ENCODE measurements at regions not wholly inside any gene's neighbourhood (a gene's known extent, or its start where the extent isn't known, plus 50 kb on each side); places are given as distances from the start of the nearest gene placed in this dataset.

DNA sequence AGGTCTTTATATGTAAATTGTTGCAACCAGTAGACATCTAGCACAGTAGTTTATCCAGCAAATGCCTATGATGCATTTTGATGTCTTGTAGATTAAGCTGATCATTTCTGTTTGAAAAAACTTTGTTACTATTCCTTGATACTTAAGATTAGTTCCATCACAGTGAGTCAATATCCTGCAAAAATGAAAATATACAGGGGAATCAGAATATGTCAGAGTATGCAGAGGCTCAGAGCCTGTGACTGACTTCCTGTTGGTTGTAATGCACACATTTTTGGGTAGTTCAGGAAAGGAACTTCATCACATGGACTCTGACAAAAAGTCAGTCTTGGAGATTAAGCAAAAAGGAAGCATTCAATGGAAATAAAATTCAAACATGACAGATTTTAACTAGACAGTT lies 815.5 kb downstream of the FAT4 start:
- ATAC-seq, result no peak
- Histone ChIP-seq H4K20me1 (ENCODE audit: insufficient read depth, low read length) (no peaks in the 10 kb centered on the region), H3K9me3 (ENCODE audit: low read length) (no peaks in the 10 kb centered on the region), H3K36me3 (replicated peaks in 1 of 2; ENCODE audit: control insufficient read depth in 1 of 2, insufficient read depth in 2 of 2, low read length in 2 of 2) (no peaks in the 10 kb centered on the region), H3K4me1 (ENCODE audit: insufficient read depth, low read length) (no peaks in the 10 kb centered on the region), H3K79me2 (ENCODE audit: insufficient read depth, low read length) (no peaks in the 10 kb centered on the region), H3K4me2 (ENCODE audit: low read depth, low read length) (no peak overlapping the region), H3K9ac (ENCODE audit: insufficient read depth, low read depth, low read length) (no peak overlapping the region), H2AFZ (ENCODE audit: low read length) (no peak overlapping the region), H3K27ac (ENCODE audit: extremely low read length, insufficient read depth, low read length) (no peak overlapping the region), H3K27me3 (ENCODE audit: control insufficient read depth in 1 of 2, insufficient read depth in 2 of 2, low read length in 2 of 2) (no peaks in the 10 kb centered on the region), H3K4me3 (replicated peaks in 1 of 3; ENCODE audit: insufficient read depth in 1 of 3, low read depth in 2 of 3, low read length in 3 of 3) (no peak overlapping the region)
- FAIRE-seq, result no peak
- POLR2A ChIA-PET, result no interaction called here
- no peak for DNase-seq (ENCODE audit: low spot score)
- intact Hi-C loops (cut with micrococcal nuclease; ENCODE audit: unreplicated experiment) (no loop called here), in situ Hi-C loops (cut with HindIII; ENCODE audit: extremely low pct_ligation_motif_present, low pct_unique_long_range_greater_than_20kb) (no loop called here)
- CTCF ChIA-PET (ENCODE audit: low intra/inter-chr PET ratio, low total read pairs), result no interaction called here
- BruUV-seq (replicated peaks), result no TSS peak
- TF ChIP-seq, protein P1, sequence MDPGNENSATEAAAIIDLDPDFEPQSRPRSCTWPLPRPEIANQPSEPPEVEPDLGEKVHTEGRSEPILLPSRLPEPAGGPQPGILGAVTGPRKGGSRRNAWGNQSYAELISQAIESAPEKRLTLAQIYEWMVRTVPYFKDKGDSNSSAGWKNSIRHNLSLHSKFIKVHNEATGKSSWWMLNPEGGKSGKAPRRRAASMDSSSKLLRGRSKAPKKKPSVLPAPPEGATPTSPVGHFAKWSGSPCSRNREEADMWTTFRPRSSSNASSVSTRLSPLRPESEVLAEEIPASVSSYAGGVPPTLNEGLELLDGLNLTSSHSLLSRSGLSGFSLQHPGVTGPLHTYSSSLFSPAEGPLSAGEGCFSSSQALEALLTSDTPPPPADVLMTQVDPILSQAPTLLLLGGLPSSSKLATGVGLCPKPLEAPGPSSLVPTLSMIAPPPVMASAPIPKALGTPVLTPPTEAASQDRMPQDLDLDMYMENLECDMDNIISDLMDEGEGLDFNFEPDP (CRISPR knock-in tag; conservative IDR thresholded peaks at IDR 0.05), result no peak

DNA sequence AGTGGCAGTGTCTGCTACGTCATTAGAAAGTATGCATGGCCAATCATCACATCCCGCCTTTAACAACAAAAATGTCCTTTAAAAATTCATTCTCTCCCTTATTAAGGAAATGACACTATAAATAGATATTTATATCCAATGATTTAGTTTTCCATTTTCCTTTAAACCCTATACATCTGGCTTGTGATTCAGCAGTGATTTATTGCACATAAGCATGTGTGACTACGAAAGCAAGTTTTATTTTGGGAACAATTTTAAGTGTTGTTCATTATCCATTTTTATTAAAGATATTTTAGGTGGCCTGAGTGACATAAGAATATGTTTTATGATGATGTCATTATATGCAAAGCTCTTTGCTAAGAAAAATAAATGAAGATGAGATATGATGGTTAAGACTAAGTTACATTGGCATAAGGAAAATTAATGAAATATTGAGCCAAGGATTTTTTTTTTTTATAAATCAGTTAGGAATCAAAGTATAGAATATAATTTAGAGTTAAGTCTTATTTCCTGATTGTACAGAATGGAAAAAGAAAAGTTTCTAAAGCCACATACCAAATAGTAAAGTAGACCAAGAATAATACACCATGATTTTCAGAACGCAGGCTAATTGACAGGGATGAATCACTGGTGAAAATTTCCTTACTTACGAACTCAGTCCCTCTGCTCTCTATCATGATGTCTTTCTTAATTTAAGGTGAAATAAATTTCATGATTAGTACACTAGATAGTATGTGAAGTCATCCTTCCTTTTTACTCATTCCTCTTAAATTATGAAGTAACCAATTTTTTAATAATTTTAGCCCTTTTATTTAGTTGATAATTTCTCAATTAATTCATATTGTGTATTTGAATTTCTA lies 822.4 kb downstream of the FAT4 start:
- Histone ChIP-seq H3K4me3 (replicated peaks in 1 of 3; ENCODE audit: insufficient read depth in 1 of 3, low read depth in 2 of 3, low read length in 3 of 3) (no peak overlapping the region), H3K9ac (ENCODE audit: insufficient read depth, low read depth, low read length) (no peak overlapping the region), H3K36me3 (replicated peaks in 1 of 2; ENCODE audit: control insufficient read depth in 1 of 2, insufficient read depth in 2 of 2, low read length in 2 of 2) (no peaks in the 10 kb centered on the region), H3K27me3 (ENCODE audit: control insufficient read depth in 1 of 2, insufficient read depth in 2 of 2, low read length in 2 of 2) (no peaks in the 10 kb centered on the region), H3K4me1 (ENCODE audit: insufficient read depth, low read length) (no peaks in the 10 kb centered on the region), H3K9me3 (ENCODE audit: low read length) (no peaks in the 10 kb centered on the region), H3K79me2 (ENCODE audit: insufficient read depth, low read length) (no peaks in the 10 kb centered on the region), H3K4me2 (ENCODE audit: low read depth, low read length) (no peak overlapping the region), H2AFZ (ENCODE audit: low read length) (no peak overlapping the region), H3K27ac (ENCODE audit: extremely low read length, insufficient read depth, low read length) (no peak overlapping the region), H4K20me1 (ENCODE audit: insufficient read depth, low read length) (no peaks in the 10 kb centered on the region)
- no TSS peak for BruUV-seq (replicated peaks)
- DNase-seq (ENCODE audit: low spot score) (no peak), ATAC-seq (no peak), FAIRE-seq (no peak)
- TF ChIP-seq CREB1 (IDR thresholded peaks at IDR 0.05), result peak; percentile 16; the same call in 1 of the 2 replicates
- TF ChIP-seq CREB1 (CRISPR knock-in tag; IDR thresholded peaks at IDR 0.05), result no peak
- TF ChIP-seq, protein P2, sequence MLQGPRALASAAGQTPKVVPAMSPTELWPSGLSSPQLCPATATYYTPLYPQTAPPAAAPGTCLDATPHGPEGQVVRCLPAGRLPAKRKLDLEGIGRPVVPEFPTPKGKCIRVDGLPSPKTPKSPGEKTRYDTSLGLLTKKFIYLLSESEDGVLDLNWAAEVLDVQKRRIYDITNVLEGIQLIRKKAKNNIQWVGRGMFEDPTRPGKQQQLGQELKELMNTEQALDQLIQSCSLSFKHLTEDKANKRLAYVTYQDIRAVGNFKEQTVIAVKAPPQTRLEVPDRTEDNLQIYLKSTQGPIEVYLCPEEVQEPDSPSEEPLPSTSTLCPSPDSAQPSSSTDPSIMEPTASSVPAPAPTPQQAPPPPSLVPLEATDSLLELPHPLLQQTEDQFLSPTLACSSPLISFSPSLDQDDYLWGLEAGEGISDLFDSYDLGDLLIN (CRISPR knock-in tag; IDR thresholded peaks at IDR 0.05; ENCODE audit: borderline replicate concordance), result no peak
- TF ChIP-seq ATF7 (IDR thresholded peaks at IDR 0.05), result peak; percentile 90
- no peak for TF ChIP-seq ATF7 (CRISPR knock-in tag; IDR thresholded peaks at IDR 0.05)
- ChIA-PET CTCF (ENCODE audit: low intra/inter-chr PET ratio, low total read pairs) (no interaction called here), POLR2A (no interaction called here)
- intact Hi-C loops (cut with micrococcal nuclease; ENCODE audit: unreplicated experiment) (no loop called here), in situ Hi-C loops (cut with HindIII; ENCODE audit: extremely low pct_ligation_motif_present, low pct_unique_long_range_greater_than_20kb) (no loop called here)
- 12% methylated on average over 5 of the region's 5 CpGs for WGBS (ENCODE audit: low lambda C conversion rate)
